H9 (cell line): ENCODE measurements at regions not wholly inside any gene's neighbourhood (a gene's known extent, or its start where the extent isn't known, plus 50 kb on each side); places are given as distances from the start of the nearest gene placed in this dataset.

ENCODE experiments used
- DNase-seq: peaks from one replicate; pipeline ENCODE4 v3.0.0-alpha.2; 2017
- H2AFZ ChIP-seq: one replicate; pipeline ENCODE4 v1.6.1; 2013; ENCODE audit warnings: mild to moderate bottlenecking, low read length, control low read depth, moderate library complexity
- H2AK5ac ChIP-seq: 2 replicates; pipeline ENCODE4 v1.6.1; 2013; ENCODE audit warnings: low read length, control low read depth, mixed read lengths; ENCODE audit not compliant: insufficient read length
- H2BK120ac ChIP-seq: one replicate; pipeline ENCODE4 v1.6.1; 2013; ENCODE audit warnings: low read depth, mild to moderate bottlenecking, low read length, control low read depth, inconsistent platforms; ENCODE audit not compliant: poor library complexity, severe bottlenecking
- H2BK12ac ChIP-seq: 2 replicates; pipeline ENCODE4 v1.6.1; 2013; ENCODE audit warnings: low read length, control low read depth, mixed read lengths, low read depth; ENCODE audit not compliant: insufficient read length
- H2BK15ac ChIP-seq: 2 replicates; pipeline ENCODE4 v1.6.1; 2013; ENCODE audit warnings: low read depth, low read length, control low read depth
- H2BK20ac ChIP-seq: one replicate; pipeline ENCODE4 v1.6.1; 2013; ENCODE audit warnings: low read depth, mild to moderate bottlenecking, low read length, control low read depth, inconsistent platforms; ENCODE audit not compliant: poor library complexity, severe bottlenecking
- H2BK5ac ChIP-seq: 2 replicates; pipeline ENCODE4 v1.6.1; 2013; ENCODE audit warnings: low read length, control low read depth, mixed read lengths; ENCODE audit not compliant: insufficient read length
- H3K14ac ChIP-seq: 2 replicates; pipeline ENCODE4 v1.6.1; 2013; ENCODE audit warnings: low read length, control low read depth; ENCODE audit not compliant: insufficient read depth
- H3K18ac ChIP-seq: 2 replicates; pipeline ENCODE4 v1.6.1; 2013; ENCODE audit warnings: low read depth, mild to moderate bottlenecking, mixed read lengths, low read length, control low read depth; ENCODE audit not compliant: insufficient read length
- H3K23ac ChIP-seq: 2 replicates; pipeline ENCODE4 v1.6.1; 2013; ENCODE audit warnings: low read length, control low read depth, mixed read lengths, low read depth; ENCODE audit not compliant: insufficient read length
- H3K23me2 ChIP-seq: 2 replicates; pipeline ENCODE4 v1.6.1; 2013; ENCODE audit warnings: low read depth, mild to moderate bottlenecking, mixed read lengths, low read length, control low read depth; ENCODE audit not compliant: insufficient read length, poor library complexity, severe bottlenecking
- H3K27ac ChIP-seq: 2 replicates; pipeline ENCODE4 v1.5.1; 2013; ENCODE audit warnings: low read length, control low read depth, mixed read lengths, low read depth; ENCODE audit not compliant: insufficient read length
- H3K27me3 ChIP-seq: 2 replicates; pipeline ENCODE4 v1.6.1; 2013; ENCODE audit warnings: low read length, control low read depth, inconsistent platforms; ENCODE audit not compliant: insufficient read depth
- H3K4ac ChIP-seq: 2 replicates; pipeline ENCODE4 v1.6.1; 2013; ENCODE audit warnings: low read depth, mild to moderate bottlenecking, control low read depth, inconsistent platforms, low read length, moderate library complexity
- H3K4me1 ChIP-seq: 2 replicates; pipeline ENCODE4 v1.6.1; 2013; ENCODE audit warnings: low read length, control low read depth, inconsistent platforms; ENCODE audit not compliant: insufficient read depth
- H3K4me2 ChIP-seq: 2 replicates; pipeline ENCODE4 v1.6.1; 2013; ENCODE audit warnings: low read length, control low read depth, mixed read lengths; ENCODE audit not compliant: insufficient read length, insufficient read depth
- H3K56ac ChIP-seq: 2 replicates; pipeline ENCODE4 v1.6.1; 2013; ENCODE audit warnings: low read depth, mild to moderate bottlenecking, mixed read lengths, low read length, control low read depth; ENCODE audit not compliant: insufficient read length
- H3K79me1 ChIP-seq: 2 replicates; pipeline ENCODE4 v1.6.1; 2013; ENCODE audit warnings: low read depth, mild to moderate bottlenecking, moderate library complexity, low read length, control low read depth, inconsistent platforms; ENCODE audit not compliant: insufficient read depth, poor library complexity, severe bottlenecking
- H3K79me2 ChIP-seq: 2 replicates; pipeline ENCODE4 v1.6.1; 2013; ENCODE audit warnings: low read length, control low read depth, inconsistent platforms; ENCODE audit not compliant: insufficient read depth
- H3K9ac ChIP-seq: 2 replicates; pipeline ENCODE4 v1.6.1; 2013; ENCODE audit warnings: low read length, control low read depth, mixed read lengths; ENCODE audit not compliant: insufficient read length; ENCODE audit errors: extremely low read depth
- H3K9me3 ChIP-seq: one replicate; pipeline ENCODE4 v1.6.1; 2013; ENCODE audit warnings: low read depth, low read length, inconsistent platforms; ENCODE audit not compliant: control insufficient read depth
- H3T11ph ChIP-seq: one replicate; pipeline ENCODE4 v1.6.1; 2013; ENCODE audit warnings: mild to moderate bottlenecking, low read length, control low read depth, inconsistent platforms
- H4K20me1 ChIP-seq: one replicate; pipeline ENCODE4 v1.6.1; 2013; ENCODE audit not compliant: control insufficient read depth, insufficient read length, insufficient read depth
- H4K5ac ChIP-seq: 2 replicates; pipeline ENCODE4 v1.6.1; 2013; ENCODE audit warnings: low read depth, mild to moderate bottlenecking, mixed read lengths, low read length, control low read depth; ENCODE audit not compliant: insufficient read length
- H4K8ac ChIP-seq: replicated peaks from 2 replicates; pipeline ENCODE4 v1.6.1; 2013; ENCODE audit warnings: low read length, control low read depth, mixed read lengths, low read depth; ENCODE audit not compliant: insufficient read length
- H4K91ac ChIP-seq: 2 replicates; pipeline ENCODE4 v1.6.1; 2013; ENCODE audit warnings: low read depth, mild to moderate bottlenecking, moderate library complexity, mixed read lengths, low read length, control low read depth; ENCODE audit not compliant: insufficient read length
- H3K27ac Mint-ChIP-seq, 3 experiments: 2 replicates in 2 of 3; 3 replicates in 1 of 3; pipeline ENCODE4 v1.8.0; 2020 to 2021; ENCODE audit warnings: mixed read lengths in 3 of 3, mild to moderate bottlenecking in 1 of 3, moderate library complexity in 1 of 3
- H3K27me3 Mint-ChIP-seq: 2 replicates; pipeline ENCODE4 v1.8.0; 2021; ENCODE audit warnings: low read depth, mild to moderate bottlenecking, moderate library complexity, mixed read lengths
- H3K36me3 Mint-ChIP-seq, 3 experiments: 2 replicates in 2 of 3; 3 replicates in 1 of 3; pipeline ENCODE4 v1.8.0; 2020 to 2021; ENCODE audit warnings: low read depth in 3 of 3, mixed read lengths in 3 of 3; ENCODE audit not compliant: insufficient read depth in 1 of 3
- H3K4me1 Mint-ChIP-seq, 2 experiments: 2 replicates each; pipeline ENCODE4 v1.8.0; 2020; ENCODE audit warnings: mixed read lengths in 2 of 2
- H3K4me3 Mint-ChIP-seq, 2 experiments: 2 replicates in 1 of 2; 3 replicates in 1 of 2; pipeline ENCODE4 v1.8.0; 2020 to 2021; ENCODE audit warnings: mild to moderate bottlenecking in 2 of 2, mixed read lengths in 2 of 2, moderate library complexity in 1 of 2
- H3K9me3 Mint-ChIP-seq, 2 experiments: 2 replicates in 1 of 2; 3 replicates in 1 of 2; pipeline ENCODE4 v1.8.0; 2020; ENCODE audit warnings: mild to moderate bottlenecking in 2 of 2, mixed read lengths in 2 of 2, moderate library complexity in 1 of 2
- WGBS: extraction: QIAGEN DNeasy Blood & Tissue Kit; methylation state at CpG from one replicate; pipeline ENCODE4 v1.1.7; 2013; ENCODE audit warnings: missing lambda C conversion rate, low lambda C conversion rate, mixed read lengths; ENCODE audit not compliant: insufficient read length; ENCODE audit errors: extremely low coverage; 5-methylcytosine and 5-hydroxymethylcytosine counted together
- TF ChIP-seq, protein P1 (sequence below): fragments of 200-600 bp; sonication (generic); conservative IDR thresholded peaks from 3 replicates; pipeline ENCODE4 v1.8.0; 2021; ENCODE audit warnings: antibody characterized with exemption, mild to moderate bottlenecking

DNA sequence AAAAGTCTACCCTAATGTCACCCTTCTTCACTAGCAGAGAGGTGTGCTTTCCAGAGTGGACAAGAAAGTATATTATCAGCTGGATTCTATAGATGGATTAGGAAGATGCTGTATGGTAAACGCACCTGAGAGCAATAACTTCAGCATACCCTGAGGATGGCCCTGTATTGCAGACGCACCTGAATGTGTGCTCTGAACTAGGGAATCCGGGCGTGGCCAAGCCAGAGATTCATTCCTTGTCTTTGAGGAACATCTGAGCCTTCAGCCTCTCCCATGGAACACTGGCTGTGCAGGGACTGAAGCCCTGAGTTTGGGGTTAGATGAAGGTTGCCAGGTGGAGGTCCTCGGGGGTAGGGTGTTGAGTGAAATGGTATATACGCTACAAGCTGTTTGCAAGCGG is 66.2 kb upstream of the NFE2L3 start:
- Histone ChIP-seq H3K9me3 (no peaks in the 10 kb centered on the region), H3K23me2 (no peaks in the 10 kb centered on the region), H3K56ac (no peak overlapping the region), H2AK5ac (no peak overlapping the region), H2BK12ac (no peak overlapping the region), H4K5ac (no peak overlapping the region), H3K4ac (no peak overlapping the region), H3K79me1 (no peaks in the 10 kb centered on the region), H2BK20ac (no peak overlapping the region), H3K27me3 (no peaks in the 10 kb centered on the region), H4K91ac (no peak overlapping the region), H2BK15ac (no peak overlapping the region), H2AFZ (no peak overlapping the region), H3K23ac (no peak overlapping the region), H3K4me2 (no peak overlapping the region), H2BK5ac (no peak overlapping the region), H3K9ac (no peak overlapping the region), H3K14ac (no peak overlapping the region), H3K4me1 (peaks cover 3% of the 10 kb centered on the region; the same call in 1 of the 2 replicates), H4K8ac (no peak overlapping the region), H3K79me2 (no peaks in the 10 kb centered on the region), H3T11ph (no peak overlapping the region), H4K20me1 (no peaks in the 10 kb centered on the region), H2BK120ac (no peak overlapping the region), H3K27ac (no peak overlapping the region), H3K18ac (no peak overlapping the region)
- no CpG with 5 or more reads among the region's 7 CpGs for WGBS
- TF ChIP-seq, protein P1, sequence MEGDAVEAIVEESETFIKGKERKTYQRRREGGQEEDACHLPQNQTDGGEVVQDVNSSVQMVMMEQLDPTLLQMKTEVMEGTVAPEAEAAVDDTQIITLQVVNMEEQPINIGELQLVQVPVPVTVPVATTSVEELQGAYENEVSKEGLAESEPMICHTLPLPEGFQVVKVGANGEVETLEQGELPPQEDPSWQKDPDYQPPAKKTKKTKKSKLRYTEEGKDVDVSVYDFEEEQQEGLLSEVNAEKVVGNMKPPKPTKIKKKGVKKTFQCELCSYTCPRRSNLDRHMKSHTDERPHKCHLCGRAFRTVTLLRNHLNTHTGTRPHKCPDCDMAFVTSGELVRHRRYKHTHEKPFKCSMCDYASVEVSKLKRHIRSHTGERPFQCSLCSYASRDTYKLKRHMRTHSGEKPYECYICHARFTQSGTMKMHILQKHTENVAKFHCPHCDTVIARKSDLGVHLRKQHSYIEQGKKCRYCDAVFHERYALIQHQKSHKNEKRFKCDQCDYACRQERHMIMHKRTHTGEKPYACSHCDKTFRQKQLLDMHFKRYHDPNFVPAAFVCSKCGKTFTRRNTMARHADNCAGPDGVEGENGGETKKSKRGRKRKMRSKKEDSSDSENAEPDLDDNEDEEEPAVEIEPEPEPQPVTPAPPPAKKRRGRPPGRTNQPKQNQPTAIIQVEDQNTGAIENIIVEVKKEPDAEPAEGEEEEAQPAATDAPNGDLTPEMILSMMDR, result no peak
- Mint-ChIP-seq H3K27me3 (no peaks in the 10 kb centered on the region; the same call in 1 of the 2 replicates), H3K36me3 (no peaks in the 10 kb centered on the region), H3K4me3 (no peak overlapping the region), H3K4me1 (peaks cover 27 to 28% of the 10 kb centered on the region in 2 experiments), H3K9me3 (no peaks in the 10 kb centered on the region), H3K27ac (no peak overlapping the region; a peak in 1 of 7 replicates)
- DNase-seq, result no peak
